SU-DHL-6 (cell line): ENCODE measurements at regions not wholly inside any gene's neighbourhood (a gene's known extent, or its start where the extent isn't known, plus 50 kb on each side); places are given as distances from the start of the nearest gene placed in this dataset.

Experiments used
- EZH2phosphoT487 ChIP-seq: fragments of 200-600 bp; sonication (generic), shearing (Covaris generic); conservative IDR thresholded peaks from 2 replicates; pipeline ENCODE4 v1.6.1; 2018; ENCODE audit warnings: mild to moderate bottlenecking, antibody characterized with exemption, low read length, moderate library complexity, mixed read lengths
- TF ChIP-seq, protein P1 (sequence below): fragments of 200-600 bp; sonication (generic); IDR thresholded peaks from one replicate; pipeline ENCODE4 v1.5.1; 2017; ENCODE audit warnings: antibody characterized with exemption, mild to moderate bottlenecking, low read length, moderate library complexity; ENCODE audit not compliant: insufficient read depth, poor library complexity, severe bottlenecking

DNA sequence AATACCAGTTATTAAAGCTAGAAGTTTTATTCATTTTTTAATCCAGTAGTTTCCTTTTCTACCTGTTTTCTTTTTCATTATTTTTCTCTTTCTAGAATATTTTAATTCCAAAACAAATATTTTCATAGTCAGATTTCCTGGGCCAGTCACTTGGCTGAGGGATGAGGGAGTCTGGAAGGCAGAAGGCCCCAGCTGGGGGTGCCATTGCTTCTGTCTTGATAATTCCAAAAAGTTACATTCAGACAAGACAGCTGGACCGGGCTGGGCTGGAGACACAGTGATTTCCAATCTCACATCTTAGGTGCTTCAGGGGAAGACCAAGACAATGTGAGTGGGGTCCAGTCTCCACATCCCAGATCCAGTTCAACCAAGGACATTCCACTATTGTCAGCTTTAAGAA, 263.5 kb downstream of the TMA16 start:
- TF ChIP-seq, protein P1, sequence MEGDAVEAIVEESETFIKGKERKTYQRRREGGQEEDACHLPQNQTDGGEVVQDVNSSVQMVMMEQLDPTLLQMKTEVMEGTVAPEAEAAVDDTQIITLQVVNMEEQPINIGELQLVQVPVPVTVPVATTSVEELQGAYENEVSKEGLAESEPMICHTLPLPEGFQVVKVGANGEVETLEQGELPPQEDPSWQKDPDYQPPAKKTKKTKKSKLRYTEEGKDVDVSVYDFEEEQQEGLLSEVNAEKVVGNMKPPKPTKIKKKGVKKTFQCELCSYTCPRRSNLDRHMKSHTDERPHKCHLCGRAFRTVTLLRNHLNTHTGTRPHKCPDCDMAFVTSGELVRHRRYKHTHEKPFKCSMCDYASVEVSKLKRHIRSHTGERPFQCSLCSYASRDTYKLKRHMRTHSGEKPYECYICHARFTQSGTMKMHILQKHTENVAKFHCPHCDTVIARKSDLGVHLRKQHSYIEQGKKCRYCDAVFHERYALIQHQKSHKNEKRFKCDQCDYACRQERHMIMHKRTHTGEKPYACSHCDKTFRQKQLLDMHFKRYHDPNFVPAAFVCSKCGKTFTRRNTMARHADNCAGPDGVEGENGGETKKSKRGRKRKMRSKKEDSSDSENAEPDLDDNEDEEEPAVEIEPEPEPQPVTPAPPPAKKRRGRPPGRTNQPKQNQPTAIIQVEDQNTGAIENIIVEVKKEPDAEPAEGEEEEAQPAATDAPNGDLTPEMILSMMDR = no peak
- TF ChIP-seq EZH2phosphoT487 = no peak
